ENCODE measurements at regions not wholly inside any gene's neighbourhood (a gene's known extent, or its start where the extent isn't known, plus 50 kb on each side); places are given as distances from the start of the nearest gene placed in this dataset.

DNA sequence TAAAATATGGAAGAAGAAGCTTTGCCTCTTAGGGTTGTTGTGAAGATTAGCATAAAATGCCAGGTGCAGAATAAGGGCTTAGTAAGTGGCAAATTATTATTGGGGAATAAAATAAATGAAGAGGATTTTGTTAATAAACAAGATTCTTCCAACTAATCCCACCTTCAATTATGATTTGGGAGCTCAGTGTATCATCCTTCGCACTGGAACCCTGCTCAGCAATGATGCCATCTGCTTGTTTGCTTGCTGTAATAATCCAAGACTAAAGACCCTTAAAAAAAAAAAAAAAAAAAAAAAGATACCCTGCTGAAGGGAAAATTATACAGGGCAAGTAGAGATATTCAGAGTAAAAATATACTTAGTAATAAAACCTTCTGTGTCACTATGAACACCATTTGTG is 62.0 kb upstream of the RREB1 start:
- TF ChIP-seq ZNF473 (tag by site-specific recombination; IDR thresholded peaks at IDR 0.05) (no peak), ZNF571 (tag by site-specific recombination; IDR thresholded peaks at IDR 0.05) (no peak), ZFP3 (tag by site-specific recombination; IDR thresholded peaks at IDR 0.05; ENCODE audit: low read depth) (no peak), GFI1B (tag by site-specific recombination; IDR thresholded peaks at IDR 0.05) (no peak), ZNF561 (tag by site-specific recombination; IDR thresholded peaks at IDR 0.05; ENCODE audit: borderline replicate concordance) (no peak), BCL11A (tag by site-specific recombination; IDR thresholded peaks at IDR 0.05; ENCODE audit: low read depth) (no peak), GLI4 (tag by site-specific recombination; IDR thresholded peaks at IDR 0.05) (no peak), ZNF426 (tag by site-specific recombination; IDR thresholded peaks at IDR 0.05) (no peak), SCRT1 (tag by site-specific recombination; IDR thresholded peaks at IDR 0.05; ENCODE audit: borderline replicate concordance) (no peak), ZNF791 (tag by site-specific recombination; IDR thresholded peaks at IDR 0.05) (no peak), HOXA7 (CRISPR knock-in tag; IDR thresholded peaks at IDR 0.05; ENCODE audit: borderline replicate concordance) (no peak), RBAK (tag by site-specific recombination; IDR thresholded peaks at IDR 0.05) (no peak), TCF7L2 (IDR thresholded peaks at IDR 0.05; ENCODE audit: borderline replicate concordance, low read depth, low read length) (no peak), ZNF248 (tag by site-specific recombination; IDR thresholded peaks at IDR 0.05) (no peak), ZNF600 (tag by site-specific recombination; IDR thresholded peaks at IDR 0.05) (no peak)
- TF ChIP-seq, protein P1, sequence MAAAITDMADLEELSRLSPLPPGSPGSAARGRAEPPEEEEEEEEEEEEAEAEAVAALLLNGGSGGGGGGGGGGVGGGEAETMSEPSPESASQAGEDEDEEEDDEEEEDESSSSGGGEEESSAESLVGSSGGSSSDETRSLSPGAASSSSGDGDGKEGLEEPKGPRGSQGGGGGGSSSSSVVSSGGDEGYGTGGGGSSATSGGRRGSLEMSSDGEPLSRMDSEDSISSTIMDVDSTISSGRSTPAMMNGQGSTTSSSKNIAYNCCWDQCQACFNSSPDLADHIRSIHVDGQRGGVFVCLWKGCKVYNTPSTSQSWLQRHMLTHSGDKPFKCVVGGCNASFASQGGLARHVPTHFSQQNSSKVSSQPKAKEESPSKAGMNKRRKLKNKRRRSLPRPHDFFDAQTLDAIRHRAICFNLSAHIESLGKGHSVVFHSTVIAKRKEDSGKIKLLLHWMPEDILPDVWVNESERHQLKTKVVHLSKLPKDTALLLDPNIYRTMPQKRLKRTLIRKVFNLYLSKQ (tag by site-specific recombination; IDR thresholded peaks at IDR 0.05; ENCODE audit: borderline replicate concordance): no peak
- TF ChIP-seq, protein P2, sequence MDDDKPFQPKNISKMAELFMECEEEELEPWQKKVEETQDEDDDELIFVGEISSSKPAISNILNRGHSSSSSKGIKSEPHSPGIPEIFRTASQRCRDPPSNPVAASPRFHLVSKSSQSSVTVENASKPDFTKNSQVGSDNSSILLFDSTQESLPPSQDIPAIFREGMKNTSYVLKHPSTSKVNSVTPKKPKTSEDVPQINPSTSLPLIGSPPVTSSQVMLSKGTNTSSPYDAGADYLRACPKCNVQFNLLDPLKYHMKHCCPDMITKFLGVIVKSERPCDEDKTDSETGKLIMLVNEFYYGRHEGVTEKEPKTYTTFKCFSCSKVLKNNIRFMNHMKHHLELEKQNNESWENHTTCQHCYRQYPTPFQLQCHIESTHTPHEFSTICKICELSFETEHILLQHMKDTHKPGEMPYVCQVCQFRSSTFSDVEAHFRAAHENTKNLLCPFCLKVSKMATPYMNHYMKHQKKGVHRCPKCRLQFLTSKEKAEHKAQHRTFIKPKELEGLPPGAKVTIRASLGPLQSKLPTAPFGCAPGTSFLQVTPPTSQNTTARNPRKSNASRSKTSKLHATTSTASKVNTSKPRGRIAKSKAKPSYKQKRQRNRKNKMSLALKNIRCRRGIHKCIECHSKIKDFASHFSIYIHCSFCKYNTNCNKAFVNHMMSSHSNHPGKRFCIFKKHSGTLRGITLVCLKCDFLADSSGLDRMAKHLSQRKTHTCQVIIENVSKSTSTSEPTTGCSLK (tag by site-specific recombination; IDR thresholded peaks at IDR 0.05): no peak
- TF ChIP-seq, protein P3, sequence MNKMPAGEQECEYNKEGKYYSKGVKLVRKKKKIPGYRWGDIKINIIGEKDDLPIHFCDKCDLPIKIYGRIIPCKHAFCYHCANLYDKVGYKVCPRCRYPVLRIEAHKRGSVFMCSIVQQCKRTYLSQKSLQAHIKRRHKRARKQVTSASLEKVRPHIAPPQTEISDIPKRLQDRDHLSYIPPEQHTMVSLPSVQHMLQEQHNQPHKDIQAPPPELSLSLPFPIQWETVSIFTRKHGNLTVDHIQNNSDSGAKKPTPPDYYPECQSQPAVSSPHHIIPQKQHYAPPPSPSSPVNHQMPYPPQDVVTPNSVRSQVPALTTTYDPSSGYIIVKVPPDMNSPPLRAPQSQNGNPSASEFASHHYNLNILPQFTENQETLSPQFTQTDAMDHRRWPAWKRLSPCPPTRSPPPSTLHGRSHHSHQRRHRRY (tag by site-specific recombination; IDR thresholded peaks at IDR 0.05): no peak
- TF ChIP-seq, protein P4, sequence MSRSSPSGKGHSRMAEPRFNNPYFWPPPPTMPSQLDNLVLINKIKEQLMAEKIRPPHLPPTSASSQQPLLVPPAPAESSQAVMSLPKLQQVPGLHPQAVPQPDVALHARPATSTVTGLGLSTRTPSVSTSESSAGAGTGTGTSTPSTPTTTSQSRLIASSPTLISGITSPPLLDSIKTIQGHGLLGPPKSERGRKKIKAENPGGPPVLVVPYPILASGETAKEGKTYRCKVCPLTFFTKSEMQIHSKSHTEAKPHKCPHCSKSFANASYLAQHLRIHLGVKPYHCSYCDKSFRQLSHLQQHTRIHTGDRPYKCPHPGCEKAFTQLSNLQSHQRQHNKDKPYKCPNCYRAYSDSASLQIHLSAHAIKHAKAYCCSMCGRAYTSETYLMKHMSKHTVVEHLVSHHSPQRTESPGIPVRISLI (tag by site-specific recombination; IDR thresholded peaks at IDR 0.05): no peak
- TF ChIP-seq, protein P5, sequence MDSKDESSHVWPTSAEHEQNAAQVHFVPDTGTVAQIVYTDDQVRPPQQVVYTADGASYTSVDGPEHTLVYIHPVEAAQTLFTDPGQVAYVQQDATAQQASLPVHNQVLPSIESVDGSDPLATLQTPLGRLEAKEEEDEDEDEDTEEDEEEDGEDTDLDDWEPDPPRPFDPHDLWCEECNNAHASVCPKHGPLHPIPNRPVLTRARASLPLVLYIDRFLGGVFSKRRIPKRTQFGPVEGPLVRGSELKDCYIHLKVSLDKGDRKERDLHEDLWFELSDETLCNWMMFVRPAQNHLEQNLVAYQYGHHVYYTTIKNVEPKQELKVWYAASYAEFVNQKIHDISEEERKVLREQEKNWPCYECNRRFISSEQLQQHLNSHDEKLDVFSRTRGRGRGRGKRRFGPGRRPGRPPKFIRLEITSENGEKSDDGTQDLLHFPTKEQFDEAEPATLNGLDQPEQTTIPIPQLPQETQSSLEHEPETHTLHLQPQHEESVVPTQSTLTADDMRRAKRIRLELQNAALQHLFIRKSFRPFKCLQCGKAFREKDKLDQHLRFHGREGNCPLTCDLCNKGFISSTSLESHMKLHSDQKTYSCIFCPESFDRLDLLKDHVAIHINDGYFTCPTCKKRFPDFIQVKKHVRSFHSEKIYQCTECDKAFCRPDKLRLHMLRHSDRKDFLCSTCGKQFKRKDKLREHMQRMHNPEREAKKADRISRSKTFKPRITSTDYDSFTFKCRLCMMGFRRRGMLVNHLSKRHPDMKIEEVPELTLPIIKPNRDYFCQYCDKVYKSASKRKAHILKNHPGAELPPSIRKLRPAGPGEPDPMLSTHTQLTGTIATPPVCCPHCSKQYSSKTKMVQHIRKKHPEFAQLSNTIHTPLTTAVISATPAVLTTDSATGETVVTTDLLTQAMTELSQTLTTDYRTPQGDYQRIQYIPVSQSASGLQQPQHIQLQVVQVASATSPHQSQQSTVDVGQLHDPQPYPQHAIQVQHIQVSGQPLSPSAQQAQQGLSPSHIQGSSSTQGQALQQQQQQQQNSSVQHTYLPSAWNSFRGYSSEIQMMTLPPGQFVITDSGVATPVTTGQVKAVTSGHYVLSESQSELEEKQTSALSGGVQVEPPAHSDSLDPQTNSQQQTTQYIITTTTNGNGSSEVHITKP (tag by site-specific recombination; IDR thresholded peaks at IDR 0.05): no peak
- Histone ChIP-seq H3K9me3 (ENCODE audit: control insufficient read depth, insufficient read depth, low read depth, low read length) (no peaks in the 10 kb centered on the region), H3K27ac (ENCODE audit: extremely low read depth, low read depth, low read length) (no peak overlapping the region), H3K36me3 (ENCODE audit: control insufficient read depth in 2 of 2, insufficient read depth in 1 of 2, low read length in 2 of 2) (no peaks in the 10 kb centered on the region), H3K4me1 (ENCODE audit: control insufficient read depth, insufficient read depth, low read length) (peaks cover 7% of the 10 kb centered on the region; the same call in 1 of the 2 replicates), H3K4me3 (ENCODE audit: low read depth, low read length) (no peak overlapping the region)
- ChIA-PET POLR2A (interaction anchor here (0.6 kb wide), 1 partner anchor 34 kb away, joined by 4 read pairs; no protein-coding TSS in a partner anchor), CTCF (interaction anchor here (0.5 kb wide), 1 partner anchor 192 kb away, joined by 3 read pairs; no protein-coding TSS in a partner anchor)

Measured in HEK293 (cell line).